Lower leg skin (tissue), 3 donors: ENCODE measurements at regions not wholly inside any gene's neighbourhood (a gene's known extent, or its start where the extent isn't known, plus 50 kb on each side); places are given as distances from the start of the nearest gene placed in this dataset.

ENCODE experiments used
- CTCF ChIP-seq, 3 donors: fragments of 450-650 bp; IDR thresholded peaks; one replicate each; pipeline ENCODE4 v1.5.1; 2016; ENCODE audit warnings: antibody characterized with exemption in 3 of 3, mild to moderate bottlenecking in 3 of 3, moderate library complexity in 2 of 3
- POLR2A ChIP-seq, 2 donors: fragments of 450-650 bp; IDR thresholded peaks; one replicate each; pipeline ENCODE4 v1.6.1; 2016 to 2017; ENCODE audit warnings: antibody characterized with exemption in 2 of 2, mild to moderate bottlenecking in 1 of 2, moderate library complexity in 1 of 2

GRCh38 chr20:24863356-24863755, 85.7 kb upstream of the CST7 start:
- TF ChIP-seq CTCF (IDR thresholded peaks at IDR 0.05) (no peak), POLR2A (IDR thresholded peaks at IDR 0.05) (no peak)
